Activated B cell treated with CpG ODN at 0.5 μM for 24 hours (primary cell): ENCODE measurements at regions not wholly inside any gene's neighbourhood (a gene's known extent, or its start where the extent isn't known, plus 50 kb on each side); places are given as distances from the start of the nearest gene placed in this dataset.

Experiments used
- ATAC-seq: fragments of 200-7000 bp; cut with Tn5 transposase; one replicate; pipeline ENCODE4 v1.10.0; 2021; ENCODE audit warnings: low read depth, mild to moderate bottlenecking, moderate library complexity
- CTCF ChIA-PET: fragments of 350-600 bp; sonication (Branson Sonifier 250); formaldehyde crosslinking; loops from one replicate; lab custom pipeline; 2021; ENCODE audit warnings: antibody characterized with exemption; lab: Charles Lee
- POLR2A ChIA-PET: fragments of 350-600 bp; sonication (Branson Sonifier 250); formaldehyde crosslinking; loops from one replicate; lab custom pipeline; 2021; ENCODE audit warnings: antibody characterized with exemption; lab: Charles Lee
- DNase-seq: peaks from one replicate; pipeline ENCODE4 v3.0.0; 2022
- H3K27ac Mint-ChIP-seq: one replicate; pipeline ENCODE4 v1.8.0; 2020; ENCODE audit warnings: mixed read lengths
- H3K27me3 Mint-ChIP-seq: one replicate; pipeline ENCODE4 v1.8.0; 2021; ENCODE audit warnings: mixed read lengths
- H3K36me3 Mint-ChIP-seq: one replicate; pipeline ENCODE4 v1.8.0; 2021; ENCODE audit warnings: low read depth, mixed read lengths
- H3K4me1 Mint-ChIP-seq: one replicate; pipeline ENCODE4 v1.8.0; 2021; ENCODE audit warnings: mixed read lengths
- H3K4me3 Mint-ChIP-seq: one replicate; pipeline ENCODE4 v1.8.0; 2020; ENCODE audit warnings: mild to moderate bottlenecking, mixed read lengths
- H3K9me3 Mint-ChIP-seq: one replicate; pipeline ENCODE4 v1.8.0; 2020; ENCODE audit warnings: mixed read lengths
- CTCF ChIP-seq: fragments of 200-600 bp; IDR thresholded peaks from one replicate; pipeline ENCODE4 v1.8.0; 2022; ENCODE audit warnings: antibody characterized with exemption, mild to moderate bottlenecking
- intact Hi-C: fragments of 100-400 bp; cut with micrococcal nuclease; formaldehyde crosslinking; loops from one replicate; pipeline ENCODE4 v1.15.1; 2024

GRCh38 chr5:61631438-61631941 is 299.4 kb downstream of the ZSWIM6 start:
- no peaks in the 10 kb centered on the region for H3K36me3 Mint-ChIP-seq
- H3K27ac Mint-ChIP-seq, result no peak overlapping the region
- intact Hi-C loops, result no loop called here
- H3K9me3 Mint-ChIP-seq, result peaks cover 3% of the 10 kb centered on the region
- TF ChIP-seq CTCF, result no peak
- DNase-seq (no peak), ATAC-seq (no peak)
- POLR2A ChIA-PET, result no interaction called here
- H3K27me3 Mint-ChIP-seq, result peaks cover 14% of the 10 kb centered on the region
- H3K4me3 Mint-ChIP-seq, result no peak overlapping the region
- peaks cover 10% of the 10 kb centered on the region for H3K4me1 Mint-ChIP-seq
- CTCF ChIA-PET, result no interaction called here

GRCh38 chr5:61632064-61632463 is 300.0 kb downstream of the ZSWIM6 start:
- ChIA-PET POLR2A (no interaction called here), CTCF (no interaction called here)
- intact Hi-C loops, result no loop called here
- peaks cover 3% of the 10 kb centered on the region for H3K9me3 Mint-ChIP-seq
- no peaks in the 10 kb centered on the region for H3K36me3 Mint-ChIP-seq
- ATAC-seq (no peak), DNase-seq (no peak)
- peaks cover 4% of the 10 kb centered on the region for H3K4me1 Mint-ChIP-seq
- H3K27ac Mint-ChIP-seq, result no peak overlapping the region
- peaks cover 13% of the 10 kb centered on the region for H3K27me3 Mint-ChIP-seq
- no peak overlapping the region for H3K4me3 Mint-ChIP-seq
- no peak for TF ChIP-seq CTCF

GRCh38 chr5:61635271-61635670 is 303.2 kb downstream of the ZSWIM6 start:
- CTCF ChIA-PET, result no interaction called here
- Mint-ChIP-seq H3K27ac (no peak overlapping the region), H3K4me3 (no peak overlapping the region), H3K36me3 (no peaks in the 10 kb centered on the region), H3K27me3 (peaks cover 2% of the 10 kb centered on the region), H3K4me1 (no peaks in the 10 kb centered on the region), H3K9me3 (no peaks in the 10 kb centered on the region)
- TF ChIP-seq CTCF, result no peak
- intact Hi-C loops, result no loop called here
- POLR2A ChIA-PET, result no interaction called here
- ATAC-seq, result no peak
- DNase-seq, result no peak

- Mint-ChIP-seq H3K9me3 (no peaks in the 10 kb centered on the region), H3K4me1 (no peaks in the 10 kb centered on the region), H3K4me3 (no peak overlapping the region), H3K27me3 (peaks cover 7% of the 10 kb centered on the region), H3K36me3 (no peaks in the 10 kb centered on the region), H3K27ac (no peak overlapping the region)
- CTCF ChIA-PET, result interaction anchor here (1.1 kb wide), 1 partner anchor 1005 kb away, joined by 3 read pairs; no protein-coding TSS in a partner anchor
- TF ChIP-seq CTCF, result no peak
- POLR2A ChIA-PET, result no interaction called here
- ATAC-seq, result no peak
- intact Hi-C loops, result no loop called here
- DNase-seq, result no peak
These were observed 305.5 kb downstream of the ZSWIM6 start for GRCh38 chr5:61637566-61637965.

GRCh38 chr5:61638476-61638875 is 306.4 kb downstream of the ZSWIM6 start:
- no peaks in the 10 kb centered on the region for H3K9me3 Mint-ChIP-seq
- H3K4me1 Mint-ChIP-seq, result no peaks in the 10 kb centered on the region
- H3K36me3 Mint-ChIP-seq, result no peaks in the 10 kb centered on the region
- intact Hi-C loops, result no loop called here
- H3K27me3 Mint-ChIP-seq, result peaks cover 7% of the 10 kb centered on the region
- CTCF ChIA-PET, result interaction anchor here (1.1 kb wide), 1 partner anchor 1006 kb away, joined by 3 read pairs; no protein-coding TSS in a partner anchor
- POLR2A ChIA-PET, result no interaction called here
- ATAC-seq, result no peak
- no peak for DNase-seq
- no peak for TF ChIP-seq CTCF
- H3K4me3 Mint-ChIP-seq, result no peak overlapping the region
- H3K27ac Mint-ChIP-seq, result no peak overlapping the region
